Pulmonary artery endothelial cell (primary cell): ENCODE measurements at regions not wholly inside any gene's neighbourhood (a gene's known extent, or its start where the extent isn't known, plus 50 kb on each side); places are given as distances from the start of the nearest gene placed in this dataset.
"Not testable (repeated sequence)": the region's sequence is repeated elsewhere in the genome, so short reads cannot be mapped to it uniquely, and the experiment has no call there.

ENCODE experiments used
- DNase-seq: peaks from one replicate; pipeline ENCODE4 v3.0.0-alpha.2; 2011; ENCODE audit warnings: low read depth, low spot score

DNA sequence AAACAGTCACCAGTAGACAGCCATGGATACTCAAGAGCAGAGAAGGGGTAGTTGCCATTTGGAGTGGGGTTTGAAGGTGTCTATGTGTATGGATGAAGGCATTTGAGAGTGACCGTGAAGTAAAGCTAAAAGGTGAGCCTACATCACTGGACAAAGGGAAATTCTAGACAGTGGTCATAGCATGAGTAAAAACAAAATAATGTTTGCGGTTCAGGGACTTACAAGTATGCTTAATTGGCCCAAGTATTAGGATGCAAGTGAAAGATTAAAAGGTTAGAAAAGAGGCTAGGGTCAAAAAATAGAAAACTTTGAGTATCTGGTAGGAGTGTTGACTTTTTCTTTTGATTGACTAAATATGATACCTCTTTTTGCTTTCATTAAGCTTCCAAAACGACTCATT is 238.1 kb upstream of the SLC8A1 start:
- DNase-seq, result no peak

DNA sequence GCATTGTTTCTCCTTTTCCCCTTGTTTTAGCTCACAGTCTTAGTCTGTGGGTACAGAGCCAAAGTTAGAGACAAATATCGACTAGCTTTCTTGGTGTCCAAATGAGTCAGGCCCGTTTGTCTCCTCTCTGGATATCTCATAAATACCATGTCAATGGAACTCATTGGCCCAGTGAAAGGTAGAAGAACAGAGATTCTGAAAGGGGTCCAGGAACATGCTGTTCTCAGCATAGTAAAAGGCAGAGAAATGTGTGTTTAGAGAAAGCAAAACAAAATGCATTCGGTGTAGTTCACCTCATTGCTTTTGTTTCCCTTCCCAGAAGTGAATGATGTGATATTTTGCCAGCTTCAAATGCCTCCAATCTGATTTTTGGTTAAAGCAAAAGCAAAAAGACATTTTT is 238.6 kb upstream of the SLC8A1 start:
- no peak for DNase-seq

DNA sequence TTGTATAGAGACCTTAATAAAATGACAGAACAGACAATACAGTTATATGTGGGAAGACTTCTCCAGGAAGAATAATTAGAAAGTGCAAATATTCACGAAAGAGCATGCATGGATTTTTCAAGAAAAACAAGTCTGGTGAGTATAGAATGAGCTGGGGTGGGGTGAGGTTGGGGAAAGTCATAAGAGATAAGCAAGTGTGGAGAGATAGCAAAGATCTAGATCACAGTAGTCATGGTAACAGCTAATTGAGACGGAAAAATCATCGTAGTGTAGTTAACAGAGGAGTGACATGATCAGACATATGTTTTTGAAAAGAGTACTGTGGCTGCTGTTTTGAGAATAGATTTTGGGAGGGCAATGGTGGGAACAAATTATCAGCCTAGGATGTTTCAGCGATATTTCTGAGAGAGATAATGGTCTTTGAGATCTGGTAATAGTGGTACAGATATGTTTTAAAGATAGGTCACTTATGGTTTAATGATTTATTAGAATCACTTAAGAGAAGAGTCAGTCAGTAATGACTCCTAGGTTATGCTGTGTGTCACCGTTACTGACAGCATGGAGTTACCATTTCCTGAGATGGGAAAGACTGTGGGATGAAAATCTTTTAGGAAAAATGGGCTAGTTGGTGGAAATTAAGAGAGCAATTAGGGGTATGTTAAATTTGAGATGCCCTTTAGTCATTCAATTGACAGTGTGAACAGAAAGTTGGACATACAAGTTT is 248.5 kb upstream of the SLC8A1 start:
- DNase-seq, result no peak

DNA sequence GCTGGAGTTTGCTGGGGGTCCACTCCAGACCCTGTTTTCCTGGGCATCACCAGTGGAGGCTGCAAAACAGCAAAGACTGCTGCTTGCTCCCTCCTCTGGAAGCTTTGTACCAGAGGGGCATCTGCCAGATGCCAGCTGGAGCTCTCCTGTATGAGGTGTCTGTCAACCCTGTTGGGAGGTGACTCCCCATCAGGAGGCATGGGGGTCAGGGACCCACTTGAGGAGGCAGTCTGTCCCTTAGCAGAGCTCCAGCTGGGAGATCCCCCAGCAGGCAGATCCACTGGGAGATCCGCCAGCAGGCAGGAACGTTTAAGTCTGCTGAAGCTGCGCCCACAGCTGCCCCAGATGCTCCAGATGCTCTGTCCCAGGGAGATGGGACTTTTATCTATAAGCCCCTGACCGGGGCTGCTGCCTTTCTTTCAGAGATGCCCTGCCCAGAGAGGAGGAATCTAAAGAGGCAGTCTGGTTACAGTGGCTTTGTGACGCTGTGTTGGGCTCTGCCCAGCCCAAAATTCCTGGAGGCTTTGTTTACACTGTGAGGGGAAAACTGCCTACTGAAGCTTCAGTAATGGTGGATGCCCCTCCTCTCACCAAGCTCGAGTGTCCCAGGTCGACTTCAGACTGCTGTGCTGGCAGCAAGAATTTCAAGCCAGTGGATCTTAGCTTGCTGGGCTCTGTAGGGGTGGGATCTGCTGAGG is 260.5 kb upstream of the SLC8A1 start:
- DNase-seq, result not testable (repeated sequence)

- no peak for DNase-seq
These were observed 265.0 kb upstream of the SLC8A1 start for GRCh38 chr2:40716879-40717278.

DNA sequence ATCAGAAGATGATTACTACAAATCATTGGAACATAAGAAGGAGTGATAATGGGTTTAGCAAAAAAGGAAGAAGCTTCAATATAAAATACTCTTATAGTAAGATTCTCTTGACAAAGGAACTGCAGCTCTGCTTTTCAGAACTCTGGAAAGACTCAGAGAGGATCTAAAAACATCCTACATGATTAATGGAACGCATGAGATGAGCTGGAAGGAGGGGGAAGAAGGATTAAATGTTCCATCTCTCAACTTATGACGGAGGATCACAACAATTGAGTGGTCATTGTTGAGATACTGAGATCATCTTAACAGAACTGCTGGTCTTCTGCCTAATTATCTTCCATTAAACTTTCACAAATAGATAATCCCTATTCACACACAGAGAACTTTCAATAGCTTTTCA is 267.5 kb upstream of the SLC8A1 start:
- DNase-seq, result no peak

GRCh38 chr2:40721595-40721994 is 269.7 kb upstream of the SLC8A1 start:
- no peak for DNase-seq

DNA sequence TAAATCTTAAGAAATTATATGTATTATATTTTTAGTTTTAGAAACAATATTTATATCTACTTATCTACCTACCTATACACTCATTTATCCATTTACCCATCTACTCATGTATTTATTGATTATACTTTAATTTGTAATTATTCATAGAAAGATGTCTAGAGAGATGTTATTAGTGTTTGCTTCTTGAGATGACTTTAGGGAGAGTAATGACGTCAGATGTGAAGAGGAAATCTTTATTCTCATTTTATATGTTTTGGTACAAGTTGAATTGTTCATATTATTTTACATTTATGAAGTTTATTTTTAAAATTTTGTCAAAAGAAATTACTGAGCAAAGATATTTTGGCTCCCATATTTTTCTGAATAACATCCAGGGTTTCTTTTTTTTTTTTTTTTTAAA is 271.3 kb upstream of the SLC8A1 start:
- DNase-seq, result no peak

- DNase-seq, result no peak
These were observed 273.1 kb upstream of the SLC8A1 start for GRCh38 chr2:40725040-40725439.

DNA sequence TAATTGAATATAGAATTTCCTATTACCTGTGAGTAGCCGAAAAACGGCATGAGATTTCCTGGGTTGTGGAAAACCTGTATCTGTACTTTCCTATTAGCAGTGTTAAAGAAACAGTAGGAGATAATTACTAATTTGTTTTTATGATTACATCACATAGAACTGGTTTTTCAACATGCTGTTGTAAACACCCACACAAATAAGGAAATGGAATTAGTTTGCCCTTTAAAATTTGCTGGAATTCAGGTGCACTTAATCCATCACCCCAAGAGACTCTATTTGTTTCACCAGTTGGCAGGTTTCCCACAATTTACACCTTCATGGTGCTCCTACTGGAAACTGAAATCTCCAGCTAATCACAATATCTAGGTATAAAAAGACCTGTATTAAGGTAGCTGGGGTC is 274.1 kb upstream of the SLC8A1 start:
- DNase-seq, result no peak

GRCh38 chr2:40734797-40735196 is 282.9 kb upstream of the SLC8A1 start:
- DNase-seq, result no peak

GRCh38 chr2:40737180-40737579 is 285.3 kb upstream of the SLC8A1 start:
- DNase-seq, result no peak

GRCh38 chr2:40740419-40740818 is 288.5 kb upstream of the SLC8A1 start:
- DNase-seq, result no peak

DNA sequence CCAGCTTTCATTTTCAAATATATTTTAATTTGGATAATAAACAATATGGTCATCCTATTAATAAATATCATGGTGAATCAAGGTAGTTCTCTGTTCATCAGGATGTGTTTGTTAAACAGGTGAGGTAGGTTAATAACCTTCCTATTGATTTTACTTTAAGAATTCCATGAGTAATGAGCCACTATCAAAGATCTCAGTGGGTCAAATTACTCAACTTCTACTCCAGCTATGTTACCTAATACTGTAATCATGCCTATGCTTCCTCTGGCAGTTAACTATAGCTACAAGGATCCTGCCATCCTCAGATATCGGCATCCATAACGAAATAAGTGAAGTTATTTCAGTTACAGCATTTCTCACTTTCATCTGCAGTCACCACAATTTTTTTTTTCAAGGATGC is 289.6 kb upstream of the SLC8A1 start:
- no peak for DNase-seq

DNA sequence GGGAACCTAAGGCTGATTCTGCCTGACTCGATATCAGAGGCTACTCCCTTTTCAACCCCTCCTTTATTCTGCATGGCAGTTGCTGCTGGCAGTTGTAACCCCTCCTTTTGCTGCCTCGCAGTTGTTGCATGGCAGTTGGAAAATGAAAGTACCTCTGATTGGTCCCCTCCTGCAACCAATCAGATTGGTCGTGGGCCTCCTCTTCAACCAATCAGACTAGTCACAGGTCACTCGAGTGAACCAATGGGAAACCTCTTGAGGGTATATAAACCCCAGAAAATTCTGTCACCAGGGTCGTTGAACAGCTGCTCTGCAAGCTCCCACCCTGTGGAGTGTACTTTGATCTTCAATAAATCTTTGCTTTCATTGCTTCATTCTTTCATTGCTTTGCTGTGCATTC is 294.3 kb upstream of the SLC8A1 start:
- DNase-seq, result no peak

DNA sequence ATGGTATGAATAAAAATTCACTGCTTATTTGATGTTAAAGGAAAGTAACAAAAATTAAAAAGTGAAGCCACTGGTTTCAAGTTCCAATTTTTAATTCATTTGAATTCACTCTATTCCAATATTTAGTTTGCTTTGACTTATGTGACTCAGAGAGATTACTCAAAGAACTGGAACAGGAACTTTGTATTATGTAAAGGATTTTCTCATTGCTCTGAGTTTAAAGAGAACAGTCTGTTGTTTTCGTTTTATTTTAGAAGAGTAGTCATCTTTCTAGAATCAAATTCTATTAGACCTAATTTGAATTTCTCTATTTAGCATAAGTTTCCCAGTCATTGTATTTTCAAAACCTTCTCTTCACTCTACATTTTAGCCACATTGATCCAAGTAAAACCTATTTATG is 300.1 kb upstream of the SLC8A1 start:
- DNase-seq, result no peak

GRCh38 chr2:40752796-40753195 is 300.9 kb upstream of the SLC8A1 start:
- no peak for DNase-seq

DNA sequence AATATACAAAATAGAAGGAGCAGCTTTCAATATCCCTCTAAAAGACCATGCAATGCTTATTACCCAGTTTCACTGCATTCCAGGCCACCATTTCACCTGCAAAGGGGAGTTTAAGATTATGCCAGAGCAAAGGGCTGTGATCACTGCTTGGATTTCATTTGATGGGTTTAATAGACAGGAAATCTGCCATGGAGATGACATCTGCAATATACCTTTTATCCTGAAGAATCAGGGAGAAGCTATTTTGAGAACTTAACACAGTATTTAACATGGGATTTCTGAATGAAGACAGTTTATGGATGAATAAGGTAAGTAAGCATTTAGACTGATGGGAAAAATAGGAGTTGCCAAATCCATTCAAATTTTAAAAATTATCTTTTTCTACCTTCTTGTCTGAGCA is 303.0 kb upstream of the SLC8A1 start:
- no peak for DNase-seq

DNA sequence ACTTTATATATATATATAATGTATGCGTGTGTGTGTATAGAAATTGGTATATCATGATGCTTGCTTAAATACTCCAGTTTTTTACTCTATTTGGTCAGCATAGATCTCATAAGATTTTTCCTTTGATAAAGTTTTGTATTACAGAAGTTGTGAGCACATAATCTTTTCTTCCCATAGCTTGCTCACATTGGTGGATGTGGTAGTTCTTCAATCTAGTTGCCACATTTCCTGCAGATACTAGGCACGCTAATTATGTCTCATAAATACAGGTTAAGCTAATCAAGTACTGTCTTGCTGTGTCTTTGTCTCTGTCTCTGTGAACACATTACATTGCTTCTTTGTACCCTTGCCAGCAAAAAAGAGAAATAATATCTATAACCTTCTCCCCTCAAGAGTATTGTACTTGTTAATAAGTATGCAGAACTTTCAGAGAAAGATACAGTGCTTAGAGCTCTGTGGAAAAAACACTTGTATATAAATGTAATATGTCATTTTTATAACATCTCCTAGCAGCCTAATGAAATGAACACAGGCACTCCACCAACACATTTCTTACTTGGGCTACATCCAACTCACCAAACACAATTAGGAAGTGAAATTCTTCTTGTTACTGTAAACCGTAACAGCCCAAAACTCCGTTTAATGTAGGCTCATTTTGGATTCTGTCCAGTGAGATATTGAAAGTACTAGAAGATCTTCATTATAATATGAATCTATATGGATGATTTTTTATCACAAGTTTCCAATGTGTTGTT is 306.7 kb upstream of the SLC8A1 start:
- DNase-seq, result no peak

DNA sequence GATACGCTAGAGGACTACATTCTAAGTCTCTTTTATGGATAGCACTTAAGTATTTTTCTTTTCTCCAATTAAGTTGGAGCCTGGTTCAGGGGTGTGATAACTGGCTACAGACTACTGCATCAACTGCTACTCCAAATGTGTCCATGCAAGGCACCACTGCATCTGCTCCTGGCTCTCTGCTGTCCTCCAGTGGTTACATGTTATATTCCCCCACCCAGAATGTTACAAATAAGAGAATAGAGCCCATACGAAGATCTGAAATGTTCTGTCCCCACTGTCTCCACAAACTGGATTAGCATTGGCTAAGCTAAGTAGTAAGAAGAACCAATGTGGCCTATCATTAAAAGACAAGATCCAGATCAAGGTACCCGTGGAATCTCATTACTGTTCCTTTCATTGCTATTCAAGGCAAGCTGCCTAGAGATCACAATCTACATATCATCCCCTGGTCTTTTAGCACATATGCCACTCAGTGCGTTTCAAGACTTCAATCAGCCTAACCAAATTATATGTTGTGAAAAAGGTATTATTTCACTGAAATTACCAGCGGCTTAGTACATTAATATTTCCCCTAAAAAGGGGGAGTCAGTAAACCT is 308.3 kb upstream of the SLC8A1 start:
- no peak for DNase-seq

- no peak for DNase-seq
These were observed 321.4 kb upstream of the SLC8A1 start for GRCh38 chr2:40773291-40773690.

GRCh38 chr2:40783704-40784103 is 331.8 kb upstream of the SLC8A1 start:
- DNase-seq, result no peak
